ENCODE measurements at regions not wholly inside any gene's neighbourhood (a gene's known extent, or its start where the extent isn't known, plus 50 kb on each side); places are given as distances from the start of the nearest gene placed in this dataset.
A peak's percentile ranks its signal among the peaks of the same experiment; 100 is the strongest.

DNA sequence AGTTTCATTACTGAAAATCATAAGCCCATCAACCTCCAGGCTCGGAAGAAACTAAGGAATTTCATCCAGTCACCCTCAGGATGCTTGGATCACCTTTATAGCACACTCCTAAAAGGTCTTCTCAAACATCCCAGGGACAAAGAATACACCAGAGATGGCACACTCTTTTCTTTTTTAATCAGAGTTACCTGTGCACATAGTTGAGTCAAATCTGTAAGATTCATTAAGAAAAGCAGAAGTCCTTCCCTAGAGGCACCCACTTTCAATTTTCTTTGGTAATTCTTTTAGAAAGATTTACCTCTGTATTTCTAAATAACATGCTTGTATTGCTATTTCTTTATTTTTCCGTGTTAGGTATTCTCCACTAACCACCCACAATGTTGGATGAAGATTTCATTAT, 50.6 kb upstream of the IL6 start:
- no peak for DNase-seq

- DNase-seq: peak; percentile 14
These were observed 51.1 kb upstream of the IL6 start for GRCh38 chr7:22675917-22676343.

GRCh38 chr7:22675421-22675820, 51.6 kb upstream of the IL6 start:
- no peak for DNase-seq

DNA sequence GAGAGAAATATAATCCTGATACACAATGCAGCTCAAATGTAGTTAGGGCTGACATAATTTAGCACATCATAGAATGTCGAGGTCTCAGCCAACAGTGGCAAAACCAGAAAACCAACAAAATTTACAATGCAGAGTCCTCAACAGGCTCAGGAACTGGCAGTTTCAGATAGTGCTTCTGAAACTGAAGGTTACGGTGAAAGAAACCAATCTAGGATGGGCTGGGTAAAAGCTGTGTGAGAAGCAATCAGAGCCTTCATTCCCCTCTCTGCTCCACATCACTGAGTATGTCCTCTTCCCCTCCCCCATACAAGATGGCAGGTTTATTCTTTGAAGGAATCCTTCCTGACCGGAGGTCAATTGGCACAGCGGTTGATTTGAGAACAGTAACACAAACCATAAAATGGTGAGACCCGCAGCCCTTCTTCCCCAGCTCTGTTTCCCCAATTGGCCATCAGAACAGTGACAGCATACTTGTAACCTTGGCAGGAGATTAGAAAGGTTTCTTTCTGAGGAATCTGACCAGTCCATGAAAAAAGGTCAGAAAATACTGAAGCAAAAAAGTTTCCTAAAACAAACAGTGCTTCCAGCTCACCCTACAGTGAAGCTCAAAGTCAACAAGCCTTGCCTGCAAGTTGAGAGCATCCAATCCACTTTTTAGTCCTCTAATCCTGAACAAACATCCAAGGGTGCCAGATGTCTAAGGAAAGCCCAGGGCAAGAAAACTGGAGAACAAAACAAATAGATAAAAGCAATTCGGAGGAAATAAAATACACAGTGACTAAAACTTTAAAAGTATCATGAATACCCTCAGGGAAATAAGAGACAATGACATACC, 53.9 kb upstream of the IL6 start:
- DNase-seq: no peak

DNA sequence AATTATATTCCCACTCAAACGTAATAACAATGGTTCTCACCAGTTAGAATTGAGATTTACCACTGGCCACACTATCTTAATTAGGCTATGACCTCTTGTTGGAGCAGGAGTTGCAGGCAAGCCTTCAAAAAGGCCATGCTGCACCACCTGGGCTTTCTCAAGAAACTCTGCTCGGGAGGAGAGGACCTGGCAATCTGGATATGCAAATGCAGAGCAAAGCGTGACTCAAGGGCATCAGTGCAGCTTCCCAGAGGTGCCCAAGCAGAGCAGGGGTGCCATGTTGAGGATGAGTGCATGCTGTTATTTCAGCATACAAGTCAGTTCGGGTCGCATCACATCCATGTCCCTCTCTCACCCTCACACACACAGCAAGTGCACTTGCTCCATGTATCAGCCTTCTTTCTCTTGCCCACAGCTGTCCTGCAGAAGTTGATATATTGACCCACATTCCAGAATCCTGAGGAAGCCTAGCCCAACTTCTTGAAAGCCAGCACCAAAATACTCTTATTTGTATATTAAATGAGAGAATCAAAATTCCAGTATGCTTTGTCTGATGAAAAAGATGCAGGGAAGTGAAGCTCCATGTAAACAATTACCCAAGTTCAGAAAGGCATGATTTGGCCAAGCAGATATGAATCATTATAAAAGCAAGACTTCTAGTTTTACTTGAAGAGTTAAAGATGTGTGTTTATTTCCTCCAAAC, 55.7 kb upstream of the IL6 start:
- no peak for DNase-seq

- no peak for DNase-seq
These were observed 56.6 kb upstream of the IL6 start for GRCh38 chr7:22670422-22670815.

GRCh38 chr7:22669692-22670421, 57.1 kb upstream of the IL6 start:
- DNase-seq: no peak

DNA sequence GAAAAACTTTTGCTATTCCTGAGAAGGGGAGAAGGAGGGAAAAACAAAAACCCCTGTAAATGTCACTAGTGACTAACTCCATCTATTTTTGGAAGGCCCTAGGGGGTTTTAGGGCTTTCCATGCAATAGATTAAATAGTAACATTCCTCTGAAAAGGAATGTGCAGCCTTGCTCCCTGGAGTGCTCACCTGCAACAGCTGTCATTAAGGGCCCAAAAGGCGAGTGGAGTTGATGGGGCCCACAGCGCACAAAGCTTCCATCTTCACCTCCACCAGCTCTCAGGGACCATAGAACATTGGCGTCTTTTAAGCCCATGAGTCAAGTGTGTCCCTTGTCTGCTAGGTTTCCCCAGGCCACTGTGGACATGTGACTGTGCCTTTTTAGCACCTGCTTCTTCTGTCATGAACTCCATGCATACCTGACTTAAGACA, 58.0 kb upstream of the IL6 start:
- DNase-seq: no peak

DNA sequence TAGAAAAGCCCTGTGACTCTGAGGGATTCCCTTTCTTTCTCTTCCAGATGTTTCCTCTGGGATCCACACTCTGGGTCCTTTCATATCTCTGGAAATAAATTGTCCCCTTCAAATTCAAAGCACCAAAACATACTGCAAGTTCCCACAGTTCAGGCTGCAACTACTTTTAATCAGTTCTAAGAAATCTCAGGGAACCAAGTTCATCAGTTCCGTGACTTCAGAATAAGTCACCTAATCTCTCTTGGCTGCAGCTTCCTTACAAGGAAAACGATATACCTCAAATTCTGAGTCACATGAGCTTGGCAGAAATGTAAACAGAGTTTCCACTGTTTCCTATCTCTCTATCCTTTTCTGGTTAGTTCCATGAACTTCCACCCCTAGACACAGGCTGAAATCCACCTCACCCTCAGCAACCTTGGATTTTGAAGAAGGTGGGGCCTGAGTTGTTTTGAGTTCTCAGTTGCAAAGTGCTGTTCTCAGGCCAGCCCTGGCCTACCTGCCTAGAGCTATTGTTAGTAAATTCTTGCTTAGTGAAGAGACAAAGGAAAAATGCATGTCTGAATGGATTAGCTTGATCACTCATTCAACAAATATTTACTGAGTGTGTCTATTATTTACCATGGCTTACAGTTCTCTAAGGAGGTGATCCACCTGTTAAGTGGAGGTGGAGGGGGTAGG, 59.3 kb upstream of the IL6 start:
- DNase-seq: no peak

DNA sequence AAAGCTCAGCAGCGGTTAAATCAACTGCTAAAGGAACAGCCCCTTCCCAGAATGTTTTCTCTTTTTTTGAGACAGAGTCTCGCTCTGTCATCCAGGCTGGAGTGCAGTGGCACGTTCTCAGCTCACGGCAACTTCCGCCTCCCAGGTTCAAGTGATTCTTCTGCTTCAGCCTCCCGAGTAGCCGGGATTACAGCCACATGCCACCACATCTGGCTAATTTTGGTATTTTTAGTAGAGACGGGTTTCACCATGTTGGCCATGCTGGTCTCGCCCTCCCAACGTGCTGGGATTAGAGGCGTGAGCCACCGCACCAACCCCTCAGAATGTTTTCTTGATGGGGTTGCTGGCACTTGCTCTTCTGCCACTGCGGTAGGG, 59.8 kb upstream of the IL6 start:
- no peak for DNase-seq

GRCh38 chr7:22666732-22667131, 60.3 kb upstream of the IL6 start:
- no peak for DNase-seq

DNA sequence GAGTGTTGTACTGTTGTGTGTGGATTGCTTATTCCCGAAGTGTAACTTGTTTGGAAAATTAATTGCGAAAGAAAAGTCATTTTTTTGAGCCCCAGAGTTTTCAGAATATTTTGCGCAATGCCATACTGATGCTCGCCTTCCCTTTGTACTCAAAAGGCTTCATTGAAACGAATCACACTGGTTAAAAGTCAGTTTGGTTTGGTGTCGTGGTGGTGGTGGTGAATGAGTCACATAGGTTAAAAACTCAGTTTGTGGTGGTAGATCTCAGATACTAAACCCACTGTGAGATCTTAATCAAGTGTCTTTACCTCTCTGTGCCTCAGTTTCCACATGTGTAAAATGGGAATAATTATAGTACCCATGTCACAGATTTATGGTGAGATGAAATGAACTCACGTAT, 61.1 kb upstream of the IL6 start:
- DNase-seq: no peak

GRCh38 chr7:22664988-22665798, 61.8 kb upstream of the IL6 start:
- DNase-seq: no peak

GRCh38 chr7:22663721-22664120, 63.3 kb upstream of the IL6 start:
- DNase-seq: no peak

DNA sequence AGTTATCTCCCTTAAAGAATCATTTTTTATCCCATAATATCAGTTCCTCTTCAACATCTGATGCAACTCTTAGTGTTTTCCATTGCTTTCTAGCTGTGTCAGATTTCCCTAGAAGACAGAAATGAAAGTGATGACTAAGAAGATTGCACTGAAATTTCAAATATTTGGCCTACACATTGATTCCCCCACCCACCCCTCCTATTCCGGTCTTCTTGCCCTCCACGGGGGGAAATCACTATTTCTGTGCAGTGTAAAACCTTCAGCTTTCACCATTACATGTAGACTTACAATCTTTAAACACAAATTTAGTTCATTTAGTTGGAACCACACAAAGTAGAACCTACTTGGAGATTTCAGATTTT, 63.7 kb upstream of the IL6 start:
- DNase-seq: no peak

DNA sequence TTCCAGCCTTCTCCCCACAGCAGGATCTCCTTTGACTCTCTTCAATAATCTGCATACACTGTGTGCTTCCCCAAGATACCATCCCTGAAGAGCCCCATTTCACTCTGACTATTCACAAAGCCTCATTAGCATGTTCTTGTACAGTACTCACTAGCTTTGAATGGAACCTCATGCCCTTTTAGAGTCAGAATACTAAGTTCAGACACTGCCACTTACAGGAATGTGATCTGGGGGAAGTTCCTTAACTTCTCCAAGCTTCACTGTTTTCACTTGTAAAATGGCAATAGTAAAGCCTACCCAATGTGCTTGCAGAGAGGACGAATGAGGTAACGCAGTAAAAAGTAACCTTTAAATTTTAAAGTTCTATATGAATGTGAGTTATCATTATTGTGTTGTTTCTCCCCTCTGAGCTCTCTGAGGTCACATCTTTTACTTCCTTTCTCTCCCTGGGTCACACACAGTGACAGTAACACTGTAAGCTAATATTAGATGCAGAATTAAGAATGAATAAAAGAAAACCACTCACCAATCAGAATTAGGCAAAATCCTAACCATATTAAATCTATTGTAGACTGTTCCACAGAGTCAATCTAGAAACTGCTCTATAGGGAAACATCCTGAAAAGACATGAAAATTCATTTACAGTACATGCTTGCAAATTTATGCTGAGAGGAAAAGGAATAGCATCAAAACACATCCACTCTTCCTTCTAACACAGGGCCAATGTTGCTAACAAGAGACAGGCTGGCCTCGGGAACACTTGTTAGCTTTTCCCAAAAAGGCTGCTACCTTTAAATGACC, 64.2 kb upstream of the IL6 start:
- DNase-seq: no peak

DNA sequence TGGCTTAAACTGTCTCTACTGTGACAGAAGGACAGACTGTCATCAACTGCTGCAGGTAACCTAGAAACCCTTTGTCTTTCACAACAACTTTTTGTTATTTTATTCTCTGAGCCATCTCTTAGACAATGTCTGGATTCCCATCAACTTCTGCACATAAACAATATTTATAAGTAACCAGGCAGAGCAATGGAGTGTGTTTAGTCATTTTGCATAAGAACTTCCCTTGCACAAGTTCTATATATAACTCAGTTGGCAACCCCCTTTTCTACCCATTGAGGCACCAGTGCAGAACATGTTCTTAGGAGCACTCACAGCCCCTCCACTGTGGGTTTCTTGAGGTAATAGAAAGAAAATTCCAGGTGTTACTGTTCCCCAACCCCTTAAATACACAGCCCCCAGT, 65.0 kb upstream of the IL6 start:
- no peak for DNase-seq

DNA sequence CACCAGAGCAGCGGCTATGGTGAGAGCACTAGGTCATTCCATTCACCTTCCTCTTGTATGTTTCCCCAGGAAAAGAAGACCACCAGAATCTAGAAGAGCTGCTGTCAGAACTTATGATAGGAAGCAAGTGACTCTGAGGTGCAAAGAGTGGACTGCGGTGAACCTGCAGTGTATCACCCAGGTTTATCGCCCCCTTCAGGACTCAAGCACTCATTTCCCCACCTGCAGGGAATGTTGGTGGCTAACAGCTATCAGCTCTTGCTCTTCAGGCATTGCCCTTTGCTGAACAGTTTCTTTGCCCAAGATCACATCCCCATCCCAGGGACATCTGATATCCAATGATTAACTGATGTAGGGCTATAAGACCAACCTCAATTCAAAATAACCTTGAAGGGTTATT, 66.3 kb upstream of the IL6 start:
- no peak for DNase-seq

DNA sequence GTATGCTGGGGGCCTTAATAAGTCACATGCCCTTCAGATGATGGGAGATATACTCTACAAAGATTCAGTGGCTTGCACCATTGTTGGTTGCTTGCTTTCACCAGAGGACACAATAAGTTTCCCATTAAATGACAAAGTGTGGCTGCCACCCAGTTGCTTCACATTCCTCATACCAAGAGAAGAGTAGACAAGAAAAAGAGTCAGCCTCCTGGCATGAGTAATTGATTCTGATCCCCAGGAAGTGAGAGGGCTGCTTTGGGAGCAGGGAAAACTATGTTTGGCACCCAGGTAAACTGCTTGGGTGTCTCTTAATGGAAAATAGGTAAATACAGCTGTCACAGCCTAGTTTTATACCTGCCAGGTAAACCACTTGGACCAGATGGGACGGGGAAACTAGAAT, 66.7 kb upstream of the IL6 start:
- no peak for DNase-seq

GRCh38 chr7:22659741-22660140, 67.3 kb upstream of the IL6 start:
- DNase-seq: no peak

DNA sequence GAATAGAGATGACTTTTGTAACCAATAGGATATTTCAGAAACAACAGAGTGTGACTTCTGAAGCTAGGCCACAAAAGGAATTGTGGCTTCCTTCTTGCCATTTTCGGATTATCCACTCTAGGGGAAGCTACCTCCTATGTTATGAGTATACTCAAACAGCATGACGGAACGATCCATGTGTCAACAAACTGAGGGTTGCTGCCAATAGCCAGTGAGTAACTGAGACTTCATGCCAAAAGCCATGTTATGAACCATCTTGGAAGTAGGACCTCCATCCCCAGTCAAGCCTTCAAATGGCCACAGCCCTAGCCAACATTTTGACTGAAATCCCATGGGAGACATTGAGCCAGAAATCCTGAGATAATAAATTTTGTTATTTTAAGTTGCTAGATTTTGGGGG, 69.0 kb upstream of the IL6 start:
- DNase-seq: no peak

DNA sequence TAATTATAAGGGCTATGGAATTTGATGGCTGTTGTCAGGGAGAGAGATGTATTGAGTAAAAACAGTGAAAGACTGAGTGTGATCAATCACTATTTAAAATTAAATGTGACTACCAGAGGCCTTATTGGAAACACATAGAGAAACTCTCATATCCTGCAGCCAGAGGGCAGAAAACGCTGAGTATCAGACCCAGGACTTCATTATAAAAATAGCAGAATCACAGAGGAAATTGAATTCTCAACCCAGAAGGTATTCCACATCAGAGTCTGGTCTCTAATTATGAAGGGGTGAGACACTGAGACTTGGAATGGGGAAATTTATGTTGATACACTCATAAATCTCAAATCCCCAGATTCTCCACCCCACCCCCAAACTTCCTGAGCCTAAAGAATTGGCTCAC, 69.5 kb upstream of the IL6 start:
- DNase-seq: no peak
